H1 (cell line): ENCODE measurements at regions not wholly inside any gene's neighbourhood (a gene's known extent, or its start where the extent isn't known, plus 50 kb on each side); places are given as distances from the start of the nearest gene placed in this dataset.

ENCODE experiments used
- EP300 ChIP-seq, 2 experiments: IDR thresholded peaks; 1 replicate in 1 of 2; 2 replicates in 1 of 2; pipeline ENCODE4 v1.6.1; 2011 to 2012; ENCODE audit warnings: low read depth in 2 of 2, low read length in 2 of 2, mild to moderate bottlenecking in 2 of 2, borderline replicate concordance in 1 of 2, inconsistent platforms in 1 of 2, moderate library complexity in 1 of 2
- SIX5 ChIP-seq: IDR thresholded peaks from 2 replicates; pipeline ENCODE4 v1.6.1; 2011; ENCODE audit warnings: mild to moderate bottlenecking, low read depth, low read length

DNA sequence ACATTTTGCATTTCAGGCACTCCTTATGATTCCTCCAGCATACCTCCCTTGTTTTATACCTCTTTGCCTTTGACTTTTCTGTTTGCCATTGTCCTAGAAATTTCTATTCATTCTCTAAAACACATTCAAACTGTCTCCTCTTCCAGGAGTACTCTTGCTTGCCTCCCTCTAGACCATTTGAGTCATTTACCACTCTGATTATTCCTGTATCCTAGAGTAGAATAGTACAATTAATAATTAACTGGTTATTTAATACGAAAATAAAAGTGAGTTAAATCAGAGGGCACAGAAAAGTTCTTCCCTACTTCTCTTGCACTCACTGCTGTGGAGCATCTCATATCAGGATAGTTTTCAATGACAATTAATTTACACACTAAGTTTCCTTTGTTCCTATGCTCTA, 290.2 kb upstream of the RORA start (continued):
- no peak for TF ChIP-seq EP300 (IDR thresholded peaks at IDR 0.05; ENCODE audit: borderline replicate concordance in 1 of 2, low read depth in 2 of 2, low read length in 2 of 2)
- no peak for TF ChIP-seq SIX5
- TF ChIP-seq, all 59 proteins: peak for 0
